Stimulated activated CD4-positive, alpha-beta T cell treated with anti-CD3 and anti-CD28 coated beads, Interleukin-15, amount 100 ng/mL, for 1 hour (primary cell): ENCODE measurements at regions not wholly inside any gene's neighbourhood (a gene's known extent, or its start where the extent isn't known, plus 50 kb on each side); places are given as distances from the start of the nearest gene placed in this dataset.

Experiments used
- DNase-seq, 2 donors: peaks; one replicate each; pipeline ENCODE4 v3.0.0-alpha.2; 2020; ENCODE audit warnings: low read depth in 1 of 2, low spot score in 1 of 2

- no peak for DNase-seq
Observed at GRCh38 chr13:74889321-74889720, 592.6 kb downstream of the TBC1D4 start.

DNA sequence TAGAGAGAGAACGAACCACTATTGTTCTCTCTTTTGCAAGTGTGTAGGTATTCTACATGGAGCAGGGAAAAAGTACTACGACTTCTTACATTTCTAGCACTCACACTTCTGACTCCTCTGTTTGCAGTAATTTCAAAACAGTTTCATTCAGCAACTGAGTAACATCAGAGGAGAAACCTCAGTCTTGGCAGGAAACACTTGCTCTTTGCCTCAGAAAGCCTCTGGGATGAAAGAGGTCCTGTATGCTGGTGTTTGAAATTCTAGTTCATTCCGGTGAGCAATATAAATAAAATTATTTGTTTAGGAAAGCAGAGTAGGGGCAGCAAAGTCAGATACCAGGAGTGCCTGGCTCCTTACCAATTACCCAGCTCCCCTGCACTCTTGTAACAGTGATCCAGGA is 595.5 kb downstream of the TBC1D4 start:
- no peak for DNase-seq

- DNase-seq: no peak
Observed at GRCh38 chr13:74883834-74884233, 598.1 kb downstream of the TBC1D4 start.

DNA sequence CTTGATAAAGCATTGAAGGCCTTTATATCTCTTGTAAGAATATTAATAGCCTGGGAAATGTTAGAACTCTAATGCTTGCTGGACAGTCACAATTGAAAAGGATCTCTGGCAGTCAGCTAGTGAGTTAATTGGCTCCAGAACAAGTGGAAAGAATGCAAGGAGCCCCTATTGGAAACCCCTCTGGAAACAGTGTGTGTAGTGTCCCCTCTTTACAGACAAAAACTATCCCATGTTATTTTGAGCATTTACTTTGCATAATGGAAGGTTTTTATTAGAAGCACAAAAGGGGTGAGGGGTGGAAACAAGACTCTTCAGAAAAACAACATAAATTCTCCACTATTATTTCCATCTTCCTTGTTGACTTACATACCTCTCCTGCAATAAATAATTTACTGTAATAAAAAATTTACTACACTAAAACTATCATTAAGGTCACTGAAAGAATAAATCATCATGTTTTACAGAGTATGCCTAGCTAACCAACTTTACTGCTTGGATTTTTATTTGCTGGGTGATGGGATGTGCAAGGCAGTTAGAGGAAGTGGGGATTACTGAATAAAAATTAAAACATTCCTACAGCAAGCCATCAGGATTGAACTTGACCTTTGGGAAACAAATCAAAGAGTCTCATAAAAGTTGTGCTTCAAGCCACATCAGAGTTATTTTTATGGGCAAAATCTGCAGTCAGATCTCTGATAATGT is 610.4 kb downstream of the TBC1D4 start:
- no peak for DNase-seq

DNA sequence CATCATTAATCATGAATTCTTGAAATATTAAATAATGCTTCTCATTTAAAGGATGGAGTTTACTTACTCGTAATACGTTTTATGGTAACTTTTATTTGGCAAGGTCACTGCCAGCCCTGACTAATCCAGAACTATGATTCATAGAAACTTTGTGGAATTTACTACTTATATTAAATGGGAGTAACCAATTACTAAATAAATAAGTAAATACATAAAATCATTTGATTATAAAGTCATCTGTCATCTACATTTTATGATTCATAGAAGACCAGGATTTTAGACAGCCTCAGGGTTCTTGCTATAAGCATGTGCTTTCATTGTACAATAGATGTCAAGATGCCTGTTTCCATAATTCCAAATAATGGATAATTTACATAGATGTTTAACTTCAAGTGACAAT is 611.1 kb downstream of the TBC1D4 start:
- no peak for DNase-seq

GRCh38 chr13:74869846-74870245 is 612.1 kb downstream of the TBC1D4 start:
- no peak for DNase-seq

- no peak for DNase-seq
Observed at GRCh38 chr13:74868049-74868448, 613.9 kb downstream of the TBC1D4 start.

- DNase-seq: no peak
Observed at GRCh38 chr13:74867460-74867859, 614.5 kb downstream of the TBC1D4 start.

- DNase-seq: no peak
Observed at GRCh38 chr13:74866101-74866500, 615.9 kb downstream of the TBC1D4 start.

GRCh38 chr13:74865656-74866055 is 616.3 kb downstream of the TBC1D4 start:
- DNase-seq: no peak

DNA sequence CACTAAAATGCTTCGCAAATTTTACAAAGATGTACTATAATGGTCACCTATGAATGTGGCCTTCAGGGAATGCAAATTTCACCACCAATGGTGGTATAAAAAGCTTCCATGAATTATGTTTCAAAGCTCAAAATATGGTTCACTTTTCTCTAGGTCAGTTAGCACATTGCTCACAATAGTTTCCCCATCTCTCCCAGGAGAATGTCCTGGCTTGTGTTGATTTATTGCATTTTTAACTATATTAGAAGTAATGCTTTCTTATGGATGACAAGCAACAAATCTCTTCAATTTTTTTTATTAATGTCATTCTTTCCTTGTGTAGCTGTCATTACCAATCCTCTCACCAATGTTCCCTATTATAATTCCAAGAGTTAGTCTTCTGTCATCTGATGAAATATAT is 621.2 kb downstream of the TBC1D4 start:
- DNase-seq: no peak

GRCh38 chr13:74850893-74851292 is 631.1 kb downstream of the TBC1D4 start:
- no peak for DNase-seq

DNA sequence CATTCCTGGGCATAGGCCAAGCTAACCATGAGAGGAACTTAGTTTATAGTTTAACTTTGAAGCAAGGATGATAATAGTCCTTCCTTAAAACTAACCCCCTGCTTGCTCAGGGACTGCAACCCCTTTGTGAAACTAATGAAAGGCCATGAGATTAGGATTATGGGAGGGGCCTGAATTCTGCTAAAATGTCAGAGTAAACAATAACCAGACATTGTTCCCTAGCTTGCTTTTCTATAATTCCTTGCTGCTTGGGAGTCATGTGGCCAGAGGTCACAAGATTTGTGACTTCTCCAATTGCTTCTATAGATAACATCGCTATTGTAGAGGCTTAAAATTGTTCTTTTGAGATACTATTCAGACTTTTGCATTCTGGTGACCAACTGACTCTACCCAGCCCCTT is 634.0 kb downstream of the TBC1D4 start:
- DNase-seq: no peak

- DNase-seq: no peak
Observed at GRCh38 chr13:74845806-74846205, 636.2 kb downstream of the TBC1D4 start.

DNA sequence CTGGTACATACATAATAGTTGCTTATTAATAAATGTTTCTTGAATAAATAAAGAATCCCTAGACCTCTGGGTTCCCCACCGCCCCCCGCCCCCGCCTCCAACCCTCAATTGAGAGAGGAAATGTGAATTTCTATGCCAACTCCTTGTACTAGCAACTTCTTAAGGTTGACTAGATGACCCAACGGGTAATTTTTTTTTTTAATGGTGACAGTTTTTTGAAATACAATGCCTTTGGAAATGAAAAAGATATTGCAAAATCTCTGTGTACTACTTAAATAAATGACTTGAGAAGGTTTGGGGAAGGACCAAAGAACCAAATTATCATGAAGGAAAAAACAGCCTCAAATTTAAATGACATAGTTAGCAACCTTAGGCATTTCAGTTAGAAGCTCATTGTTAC is 640.3 kb downstream of the TBC1D4 start:
- DNase-seq: no peak

- no peak for DNase-seq
Observed at GRCh38 chr13:74841123-74841522, 640.8 kb downstream of the TBC1D4 start.

DNA sequence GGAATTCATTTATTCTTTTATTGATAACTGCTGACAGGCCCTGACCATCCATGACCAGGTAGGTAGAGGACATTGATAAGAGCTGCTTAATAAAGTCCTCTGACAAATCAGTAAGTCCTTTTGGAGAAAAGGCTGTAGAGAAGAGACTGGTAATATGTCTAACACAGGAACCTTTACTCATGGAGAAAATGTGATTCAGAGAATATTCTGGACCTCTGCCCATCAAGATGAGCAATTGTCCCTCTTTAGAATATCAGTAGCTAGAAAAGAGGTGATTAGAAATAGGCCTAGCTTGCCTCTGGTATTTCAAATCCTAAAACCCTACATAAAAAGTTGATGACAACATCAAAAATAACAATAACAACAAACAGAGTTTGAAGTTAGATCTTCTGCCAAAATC is 642.3 kb downstream of the TBC1D4 start:
- no peak for DNase-seq

DNA sequence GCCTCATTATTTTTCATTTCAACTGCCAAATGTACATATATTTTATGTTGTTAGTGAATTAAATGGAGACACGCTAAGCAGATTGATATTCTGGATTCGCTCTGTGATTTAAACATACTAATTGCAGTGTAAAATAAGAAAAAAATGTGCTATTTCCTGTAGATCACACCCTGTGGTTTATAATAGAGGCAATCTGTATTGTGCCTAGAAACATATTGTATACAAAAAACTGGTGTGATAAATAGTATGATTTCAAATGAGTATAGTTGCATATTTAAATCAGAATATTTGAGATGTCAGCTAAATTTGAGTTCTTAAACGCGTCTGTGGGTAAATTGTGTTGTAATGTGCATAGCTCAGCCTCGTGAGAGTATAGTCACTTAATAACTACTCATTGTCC is 643.9 kb downstream of the TBC1D4 start:
- no peak for DNase-seq

DNA sequence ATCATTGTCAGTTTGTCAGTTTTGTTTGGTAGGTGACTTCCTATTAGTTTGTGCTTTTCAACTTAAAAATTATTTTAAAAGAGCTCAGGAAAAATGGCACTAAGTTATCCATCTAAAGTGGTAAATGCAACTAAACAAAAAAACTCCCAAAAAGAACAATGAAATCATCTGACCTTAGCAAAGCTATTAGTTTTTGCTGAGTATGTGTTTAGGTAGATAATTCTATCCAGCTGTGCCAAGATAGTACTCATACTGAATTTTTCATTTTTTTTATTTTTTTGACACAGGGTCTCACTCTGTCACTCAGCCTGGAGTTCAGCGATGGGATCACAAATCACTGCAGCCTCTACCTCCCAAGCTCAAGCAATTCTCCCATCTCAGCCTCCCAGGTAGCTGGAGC is 645.3 kb downstream of the TBC1D4 start:
- DNase-seq: no peak

GRCh38 chr13:74835579-74835978 is 646.4 kb downstream of the TBC1D4 start:
- DNase-seq: no peak

- DNase-seq: no peak
Observed at GRCh38 chr13:74825938-74826246, 656.1 kb downstream of the TBC1D4 start.

GRCh38 chr13:74825152-74825937 is 656.6 kb downstream of the TBC1D4 start:
- DNase-seq: no peak

DNA sequence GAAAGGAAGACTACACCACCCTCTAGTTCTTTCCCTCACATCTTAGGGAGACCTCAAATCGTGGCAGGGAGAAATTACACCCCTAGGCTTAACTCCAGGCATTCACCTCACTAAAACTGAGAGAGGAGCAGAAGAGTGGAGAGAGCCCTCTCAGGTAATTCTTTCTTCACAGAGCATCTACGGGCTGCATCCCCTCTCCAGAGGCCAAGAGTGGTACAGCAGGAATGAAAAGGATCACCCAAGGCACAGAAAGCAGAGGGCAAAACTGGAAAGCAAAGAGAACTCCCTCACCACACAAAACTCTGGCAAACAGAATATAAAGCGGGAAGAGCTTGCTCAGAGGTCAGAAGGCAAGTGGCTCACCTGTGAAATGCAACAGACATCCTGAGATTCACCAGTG is 661.2 kb downstream of the TBC1D4 start:
- no peak for DNase-seq
